Fibroblast of pulmonary artery (primary cell): ENCODE measurements at regions not wholly inside any gene's neighbourhood (a gene's known extent, or its start where the extent isn't known, plus 50 kb on each side); places are given as distances from the start of the nearest gene placed in this dataset.

Experiments
- DNase-seq: peaks from one replicate; pipeline ENCODE4 v3.0.0-alpha.2; 2010; ENCODE audit warnings: low read depth
- H3K4me3 ChIP-seq: replicated peaks from 2 replicates; pipeline ENCODE4 v1.5.1; 2011; ENCODE audit warnings: low read depth, mild to moderate bottlenecking, control low read depth, low read length, moderate library complexity
- CTCF ChIP-seq: IDR thresholded peaks from 2 replicates; pipeline ENCODE4 v1.5.1; 2011; ENCODE audit warnings: mild to moderate bottlenecking, control low read depth, low read length, inconsistent platforms; ENCODE audit errors: missing control alignments

GRCh38 chr2:83860320-83860719 lies 598.8 kb downstream of the SUCLG1 start:
- DNase-seq, result no peak
- no peak overlapping the region for H3K4me3 ChIP-seq
- TF ChIP-seq CTCF, result no peak

- DNase-seq, result no peak
- no peak for TF ChIP-seq CTCF
Observed at GRCh38 chr2:83859553-83859952, 599.5 kb downstream of the SUCLG1 start.

GRCh38 chr2:83851066-83851465 lies 608.0 kb downstream of the SUCLG1 start:
- no peak for TF ChIP-seq CTCF
- DNase-seq, result no peak
- no peak overlapping the region for H3K4me3 ChIP-seq

More at GRCh38 chr2:83859553-83859952, 599.5 kb downstream of the SUCLG1 start:
- H3K4me3 ChIP-seq, result no peak overlapping the region

GRCh38 chr2:83850071-83850725 lies 608.9 kb downstream of the SUCLG1 start:
- no peak overlapping the region for H3K4me3 ChIP-seq
- no peak for DNase-seq
- TF ChIP-seq CTCF, result no peak

- H3K4me3 ChIP-seq, result no peak overlapping the region
- no peak for TF ChIP-seq CTCF
- no peak for DNase-seq
Observed at GRCh38 chr2:83844490-83844889, 614.6 kb downstream of the SUCLG1 start.

- no peak for TF ChIP-seq CTCF
- no peak for DNase-seq
- H3K4me3 ChIP-seq, result no peak overlapping the region
Observed at GRCh38 chr2:83842421-83842820, 616.7 kb downstream of the SUCLG1 start.

- no peak for DNase-seq
- no peak for TF ChIP-seq CTCF
- H3K4me3 ChIP-seq, result no peak overlapping the region
Observed at GRCh38 chr2:83837823-83838222, 621.3 kb downstream of the SUCLG1 start.
